D721Med (cell line): ENCODE measurements at regions not wholly inside any gene's neighbourhood (a gene's known extent, or its start where the extent isn't known, plus 50 kb on each side); places are given as distances from the start of the nearest gene placed in this dataset.

Source experiments
- DNase-seq: peaks from one replicate; pipeline ENCODE4 v3.0.0; 2011; ENCODE audit warnings: low spot score; ENCODE audit not compliant: insufficient read length
- FAIRE-seq: peaks from 2 replicates; lab custom pipeline; 2011; peaks lifted over from hg19 to GRCh38; lab: Jason Lieb, UNC
- TF ChIP-seq, protein P1 (sequence below): IDR thresholded peaks from 2 replicates; pipeline ENCODE4 v1.5.1; 2012; ENCODE audit warnings: mild to moderate bottlenecking, control low read depth; ENCODE audit not compliant: insufficient read depth; ENCODE audit errors: missing control alignments

DNA sequence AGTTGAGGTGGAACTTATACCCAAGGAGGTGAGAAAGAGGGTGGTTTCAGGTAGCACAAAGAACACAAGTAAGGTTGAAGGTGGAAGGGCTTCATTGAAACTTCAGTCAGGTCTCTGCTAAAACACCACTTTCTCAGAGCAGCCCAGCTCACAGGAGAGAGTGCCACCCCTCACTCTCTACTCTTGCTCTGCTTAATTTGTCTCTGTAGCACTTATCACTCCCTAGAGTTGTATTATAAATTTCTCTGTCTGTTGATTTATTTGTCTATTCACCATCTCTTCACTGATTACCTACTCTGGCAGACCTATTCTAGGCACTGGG, 353.8 kb upstream of the CNR1 start:
- TF ChIP-seq, protein P1, sequence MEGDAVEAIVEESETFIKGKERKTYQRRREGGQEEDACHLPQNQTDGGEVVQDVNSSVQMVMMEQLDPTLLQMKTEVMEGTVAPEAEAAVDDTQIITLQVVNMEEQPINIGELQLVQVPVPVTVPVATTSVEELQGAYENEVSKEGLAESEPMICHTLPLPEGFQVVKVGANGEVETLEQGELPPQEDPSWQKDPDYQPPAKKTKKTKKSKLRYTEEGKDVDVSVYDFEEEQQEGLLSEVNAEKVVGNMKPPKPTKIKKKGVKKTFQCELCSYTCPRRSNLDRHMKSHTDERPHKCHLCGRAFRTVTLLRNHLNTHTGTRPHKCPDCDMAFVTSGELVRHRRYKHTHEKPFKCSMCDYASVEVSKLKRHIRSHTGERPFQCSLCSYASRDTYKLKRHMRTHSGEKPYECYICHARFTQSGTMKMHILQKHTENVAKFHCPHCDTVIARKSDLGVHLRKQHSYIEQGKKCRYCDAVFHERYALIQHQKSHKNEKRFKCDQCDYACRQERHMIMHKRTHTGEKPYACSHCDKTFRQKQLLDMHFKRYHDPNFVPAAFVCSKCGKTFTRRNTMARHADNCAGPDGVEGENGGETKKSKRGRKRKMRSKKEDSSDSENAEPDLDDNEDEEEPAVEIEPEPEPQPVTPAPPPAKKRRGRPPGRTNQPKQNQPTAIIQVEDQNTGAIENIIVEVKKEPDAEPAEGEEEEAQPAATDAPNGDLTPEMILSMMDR: no peak
- FAIRE-seq: no peak
- no peak for DNase-seq

DNA sequence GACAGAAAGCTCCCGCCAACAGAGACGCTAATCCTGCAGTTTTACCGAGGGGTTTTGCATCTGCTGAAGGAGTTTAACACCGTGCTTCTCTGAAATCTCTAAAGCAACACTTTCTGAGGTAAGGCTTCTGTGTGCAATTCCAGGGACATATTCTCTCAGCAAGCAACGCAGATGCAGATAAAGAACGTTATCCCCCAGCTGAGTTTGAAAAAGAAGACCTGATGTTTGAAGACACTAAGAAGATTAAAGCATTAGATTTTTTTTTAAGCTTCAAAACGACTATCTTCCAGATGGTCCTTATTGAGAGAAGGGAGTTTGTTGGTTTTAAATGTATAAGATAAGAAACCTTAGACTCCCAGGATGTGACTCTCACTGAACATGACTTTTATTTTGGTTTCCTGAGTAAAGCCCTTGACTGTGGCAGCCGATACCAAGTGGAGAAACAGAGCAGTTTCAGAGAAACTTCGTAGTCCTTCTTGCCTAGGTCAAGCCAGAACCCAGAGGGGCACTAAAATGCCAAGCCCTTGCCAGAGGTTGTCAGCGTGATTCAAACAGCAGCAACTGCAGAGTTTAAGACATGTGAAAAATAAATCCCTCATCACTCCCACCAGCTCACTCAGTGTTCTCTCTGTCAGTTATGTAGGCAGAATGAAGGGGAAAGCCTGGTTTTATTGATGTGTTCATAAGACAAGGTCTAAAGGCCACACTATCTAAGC, 353.3 kb upstream of the CNR1 start:
- peak; percentile 98 for FAIRE-seq
- TF ChIP-seq, protein P1: no peak
- DNase-seq: no peak

DNA sequence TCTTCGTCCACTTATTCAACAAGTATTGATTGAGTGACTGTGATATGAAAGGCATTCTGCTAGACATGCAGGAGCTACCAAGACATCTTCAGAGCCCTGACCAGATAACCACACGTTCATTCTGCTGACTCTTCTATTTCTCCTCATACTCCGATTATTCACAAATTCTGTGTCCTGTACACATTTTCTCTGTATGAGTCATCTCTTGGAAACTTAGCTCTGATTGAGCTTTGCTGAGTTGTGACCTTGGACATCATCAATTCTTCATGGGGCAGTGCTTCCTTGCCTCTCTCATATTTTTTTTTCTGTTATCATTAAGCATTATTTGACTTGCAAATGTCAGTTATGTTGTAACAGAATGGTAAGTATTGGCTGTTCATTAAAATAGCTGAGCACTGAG, 351.6 kb upstream of the CNR1 start:
- TF ChIP-seq, protein P1: no peak
- DNase-seq (no peak), FAIRE-seq (peak; percentile 80)

DNA sequence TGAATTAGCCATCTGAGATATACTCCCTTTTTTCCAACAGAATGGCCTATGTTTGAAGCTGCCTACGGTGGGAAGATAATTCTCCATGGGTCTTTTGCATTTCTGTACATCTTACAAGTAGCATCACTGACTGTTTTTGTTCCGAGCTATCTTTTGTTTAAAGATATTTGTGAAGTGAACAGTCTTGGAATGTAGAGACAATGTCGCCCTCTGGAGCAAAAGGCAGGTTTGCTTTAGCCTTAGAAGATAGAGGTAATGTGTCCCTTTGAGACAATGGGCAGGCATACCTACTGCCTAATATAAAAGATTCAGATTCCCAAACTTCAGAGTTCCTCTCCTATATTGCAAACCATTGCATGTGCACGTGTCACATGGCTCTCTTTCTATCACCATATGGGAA, 347.8 kb upstream of the CNR1 start:
- TF ChIP-seq, protein P1: no peak
- FAIRE-seq (no peak), DNase-seq (no peak)

DNA sequence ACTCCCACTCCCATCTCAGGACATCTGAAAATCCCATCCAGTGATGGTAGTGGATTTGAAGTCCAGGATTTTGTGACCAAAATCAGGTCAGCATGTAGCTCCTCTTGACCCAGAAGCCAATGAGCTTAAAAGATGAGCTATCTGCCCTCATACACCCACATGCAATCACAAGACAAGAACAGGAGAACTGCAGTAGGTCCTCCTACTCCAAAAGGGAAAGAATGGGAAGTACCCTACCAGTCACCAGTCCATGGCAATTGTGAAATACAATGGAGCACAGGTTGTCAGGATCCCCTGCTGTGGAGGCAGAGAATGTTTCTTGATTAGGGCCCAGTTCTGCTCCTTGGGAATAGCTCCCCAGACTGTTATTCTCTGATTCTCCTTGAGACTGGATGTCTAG, 347.3 kb upstream of the CNR1 start:
- FAIRE-seq: no peak
- DNase-seq: no peak
- TF ChIP-seq, protein P1: no peak

DNA sequence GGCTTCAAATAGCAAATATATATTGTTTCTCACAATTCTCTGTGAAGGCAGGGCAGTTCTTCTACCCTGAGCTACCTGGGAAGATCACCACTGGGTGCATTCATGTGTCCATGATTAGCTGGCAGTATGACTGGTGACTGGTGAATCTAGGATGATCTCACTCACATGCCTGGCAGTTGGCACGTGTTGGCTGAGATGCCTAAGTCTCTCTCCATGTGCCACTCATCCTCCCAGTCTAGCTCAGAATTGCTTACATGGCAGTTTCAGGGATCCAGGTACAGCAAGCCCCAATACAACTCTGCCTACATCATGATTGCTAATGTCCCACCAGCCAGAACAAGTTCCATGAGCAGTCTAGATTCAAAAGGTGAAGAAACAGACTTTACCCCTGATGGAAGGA, 346.8 kb upstream of the CNR1 start:
- FAIRE-seq: no peak
- DNase-seq: no peak
- TF ChIP-seq, protein P1: no peak

DNA sequence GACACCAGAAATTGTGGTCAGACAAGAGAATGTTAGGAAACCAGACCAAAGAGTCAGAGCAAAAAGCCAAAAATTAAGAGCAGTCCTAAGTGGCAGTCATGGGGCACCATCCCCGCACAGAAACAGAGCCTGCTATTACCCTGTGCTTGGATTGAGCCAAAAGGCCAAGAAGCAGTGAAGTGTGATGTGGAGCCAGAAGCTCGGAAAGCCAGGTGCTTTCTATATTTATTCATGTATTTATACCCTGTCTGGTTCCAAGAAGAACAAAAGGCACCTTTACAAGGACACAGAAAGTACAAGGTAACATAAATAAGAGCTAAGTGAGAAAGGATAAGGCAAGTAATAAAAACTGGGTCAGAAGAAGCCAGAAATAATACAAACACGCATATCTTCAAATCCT, 336.2 kb upstream of the CNR1 start:
- DNase-seq: no peak
- FAIRE-seq: no peak
- TF ChIP-seq, protein P1: no peak
